GM19035 (cell line): ENCODE measurements at regions not wholly inside any gene's neighbourhood (a gene's known extent, or its start where the extent isn't known, plus 50 kb on each side); places are given as distances from the start of the nearest gene placed in this dataset.
A peak's percentile ranks its signal among the peaks of the same experiment; 100 is the strongest.
"Not testable (repeated sequence)": the region's sequence is repeated elsewhere in the genome, so short reads cannot be mapped to it uniquely, and the experiment has no call there.

Experiments used
- ATAC-seq: cut with Tn5 transposase; IDR thresholded peaks from one replicate; pipeline ENCODE4 v1.9.1; 2021; ENCODE audit not compliant: unreplicated experiment

- no peak for ATAC-seq
Measured at GRCh38 chr4:156419080-156419685, 465.5 kb upstream of the CTSO start.

DNA sequence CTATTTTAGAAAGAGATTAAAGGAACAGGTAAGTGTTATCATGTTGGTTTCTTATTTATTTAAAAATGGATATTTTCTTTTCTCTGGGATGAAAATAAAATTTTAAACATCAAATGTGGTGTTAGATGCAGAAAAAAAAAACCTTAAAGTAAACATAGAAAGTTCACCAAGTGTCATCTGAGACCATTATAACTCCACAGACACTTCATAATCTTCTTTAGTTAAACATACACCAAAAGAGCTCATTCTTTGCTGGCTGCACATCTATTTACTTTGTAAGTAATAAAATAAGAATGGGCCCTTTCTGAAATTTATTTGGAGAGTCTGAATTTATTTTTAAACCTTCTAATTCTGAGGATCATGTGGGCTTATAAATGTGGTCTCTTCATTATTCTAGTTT is 460.7 kb upstream of the CTSO start:
- ATAC-seq, result no peak

DNA sequence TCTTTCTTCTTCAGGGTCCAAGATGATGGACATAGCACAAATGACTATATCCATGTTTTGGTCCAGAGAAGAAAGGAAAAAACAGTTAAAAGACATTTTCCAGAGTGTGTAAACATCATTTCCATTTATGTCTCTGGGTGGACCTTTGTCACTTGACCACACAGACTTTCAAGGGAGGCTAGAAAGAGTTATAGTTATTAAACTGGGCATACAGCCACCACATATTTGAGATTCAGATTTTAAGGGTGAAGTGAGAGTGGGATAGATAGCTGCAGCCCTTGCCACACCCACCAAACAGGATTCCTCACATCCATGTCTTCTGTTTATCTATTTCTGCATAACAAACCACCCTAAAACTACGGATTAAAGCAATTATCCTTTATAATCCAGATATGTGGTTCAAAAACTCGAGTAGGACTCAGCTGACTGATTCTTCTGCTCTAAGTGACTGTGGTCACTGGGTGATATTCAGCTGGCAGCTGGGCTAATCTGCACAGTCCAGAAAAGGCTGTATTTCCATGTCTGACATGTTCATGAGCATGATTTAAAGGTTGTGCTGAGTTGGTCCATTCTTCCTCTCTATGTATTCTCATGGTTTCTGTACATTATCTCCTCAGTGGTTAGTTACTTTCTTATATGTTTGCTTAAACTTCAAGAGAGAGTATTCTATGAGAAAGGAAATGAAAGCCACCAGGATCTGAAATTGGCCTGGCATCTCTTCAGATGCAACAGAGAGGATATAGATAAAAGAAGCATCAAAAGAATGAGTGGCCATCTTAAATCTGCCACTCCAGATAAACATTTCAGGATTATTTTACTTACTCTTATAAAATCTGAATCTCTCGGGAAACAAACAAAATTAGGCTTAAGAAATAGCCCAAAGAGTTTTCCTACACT is 459.8 kb upstream of the CTSO start:
- ATAC-seq, result no peak

- no peak for ATAC-seq
Measured at GRCh38 chr4:156411531-156411930, 457.9 kb upstream of the CTSO start.

DNA sequence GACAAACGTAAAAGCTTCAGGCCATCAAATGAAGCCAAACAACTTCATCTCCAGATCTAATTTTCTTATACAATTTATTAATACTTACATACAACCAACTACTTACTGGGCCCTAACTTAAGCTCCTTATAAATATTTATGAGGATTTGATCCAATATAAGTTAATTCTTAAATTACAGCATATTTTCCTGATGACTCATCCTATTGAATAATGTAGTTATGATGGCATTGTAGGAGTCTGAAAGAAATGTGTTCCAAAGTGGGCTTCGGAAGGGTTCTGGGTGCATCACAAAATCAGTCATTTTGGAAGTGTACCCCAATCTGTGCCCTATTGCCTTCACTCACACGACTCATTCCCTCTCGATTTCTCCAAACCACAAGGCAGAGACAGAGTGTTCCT is 455.1 kb upstream of the CTSO start:
- no peak for ATAC-seq

DNA sequence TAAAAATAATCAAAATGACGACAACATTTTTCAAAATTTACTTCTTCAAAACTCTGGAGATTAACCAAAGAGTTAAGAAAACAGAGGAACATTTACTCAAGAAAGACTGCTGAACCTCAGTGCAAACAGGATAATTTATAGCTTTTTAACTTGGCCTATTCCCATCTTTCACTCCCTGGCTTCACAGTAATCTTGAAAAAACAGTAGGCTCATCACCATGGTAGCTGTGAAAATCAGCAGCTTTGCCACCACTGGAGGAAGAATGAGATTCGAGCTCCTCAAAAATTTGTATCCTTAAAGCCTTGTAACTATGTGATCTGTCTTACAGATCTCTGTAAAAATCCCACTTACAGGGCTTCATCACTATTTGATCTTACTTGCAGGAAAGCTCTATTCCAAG is 447.7 kb upstream of the CTSO start:
- no peak for ATAC-seq

DNA sequence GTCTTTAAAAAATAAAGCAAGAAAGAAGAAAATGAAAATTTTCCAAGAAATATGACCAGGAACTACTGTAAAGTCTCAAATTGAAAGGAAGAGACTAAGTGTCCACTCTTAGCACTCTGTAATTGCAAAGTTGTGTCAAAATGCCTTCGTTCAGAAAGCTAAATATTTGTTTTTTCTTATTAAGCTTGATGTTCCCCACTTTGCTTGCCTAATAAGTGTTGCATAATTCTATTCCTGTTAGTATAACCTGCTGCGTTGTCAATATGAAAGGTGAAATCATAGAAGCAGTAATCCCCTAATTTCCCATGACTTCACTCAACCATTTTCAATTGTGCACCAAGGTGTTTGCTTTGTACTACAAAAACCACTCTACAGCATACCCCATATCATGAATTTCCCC is 442.9 kb upstream of the CTSO start:
- ATAC-seq, result no peak

DNA sequence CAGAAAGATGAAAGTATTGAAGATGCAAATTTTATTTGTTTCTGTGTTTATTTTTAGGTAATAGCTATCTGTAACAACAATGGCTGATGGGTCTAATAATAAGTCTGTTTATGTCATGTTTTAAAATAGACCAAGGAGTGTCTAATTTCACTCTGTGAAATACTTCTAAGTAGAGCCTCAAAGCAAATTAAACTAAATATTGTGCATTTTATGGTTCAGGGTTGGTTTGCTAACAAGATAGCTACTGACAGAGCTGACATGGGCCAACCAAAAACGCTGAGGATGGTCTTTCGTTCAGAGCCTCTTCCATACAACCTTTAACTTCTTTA is 437.6 kb upstream of the CTSO start:
- ATAC-seq, result no peak

- ATAC-seq, result no peak
Measured at GRCh38 chr4:156390599-156391324, 437.1 kb upstream of the CTSO start.

GRCh38 chr4:156388826-156389225 is 435.2 kb upstream of the CTSO start:
- no peak for ATAC-seq

DNA sequence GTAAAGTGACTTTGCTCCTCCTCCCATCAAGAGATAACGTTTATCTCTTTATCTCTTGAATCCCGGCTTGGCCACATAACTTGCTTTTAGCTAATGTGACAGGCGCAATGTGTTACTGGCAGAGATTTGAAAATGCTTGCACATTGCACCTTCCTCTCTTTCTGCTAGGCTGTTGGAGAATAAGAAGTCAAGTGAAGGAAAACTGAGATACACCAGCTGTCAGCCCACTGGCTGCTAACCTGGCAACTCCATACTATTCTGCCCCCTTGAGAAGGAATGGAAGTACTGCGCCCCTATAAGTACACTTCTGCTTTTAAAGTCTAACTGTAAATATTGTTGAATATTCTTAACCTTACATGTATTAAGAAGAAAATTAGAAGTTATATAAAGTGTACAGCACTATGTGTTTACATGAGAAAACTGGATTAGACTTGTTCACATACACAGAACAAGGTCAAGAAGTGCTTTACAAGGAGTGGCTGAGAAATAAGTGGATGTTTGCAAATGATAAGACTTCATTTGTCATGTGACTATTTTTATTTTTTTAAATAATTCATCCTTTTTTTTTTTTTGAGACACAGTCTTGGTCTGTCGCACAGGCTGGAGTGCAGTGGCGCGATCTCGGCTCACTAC is 424.5 kb upstream of the CTSO start:
- ATAC-seq, result peak; percentile 86

GRCh38 chr4:156377036-156377710 is 423.5 kb upstream of the CTSO start:
- no peak for ATAC-seq

- ATAC-seq, result no peak
Measured at GRCh38 chr4:156374894-156375293, 421.2 kb upstream of the CTSO start.

GRCh38 chr4:156374069-156374468 is 420.4 kb upstream of the CTSO start:
- ATAC-seq, result no peak

GRCh38 chr4:156367502-156367901 is 413.8 kb upstream of the CTSO start:
- not testable (repeated sequence) for ATAC-seq

DNA sequence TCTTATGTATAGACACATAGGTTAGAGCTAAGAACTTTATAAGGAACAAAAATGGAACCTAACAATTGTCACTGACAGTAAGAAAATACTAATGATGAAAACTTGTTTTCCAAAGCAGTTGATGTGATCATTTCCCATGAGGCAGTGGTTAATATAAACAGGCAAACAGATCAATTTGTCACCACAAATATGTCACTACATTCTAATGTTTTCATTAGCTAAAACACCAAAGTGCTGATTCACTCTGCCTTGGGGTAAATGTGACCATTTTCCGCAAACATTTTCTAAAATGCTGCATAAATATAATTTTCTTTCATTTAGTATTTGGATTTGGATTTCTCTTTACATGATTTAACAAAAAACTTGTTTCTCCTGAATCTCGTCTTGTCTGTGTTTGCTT is 408.9 kb upstream of the CTSO start:
- ATAC-seq, result no peak

DNA sequence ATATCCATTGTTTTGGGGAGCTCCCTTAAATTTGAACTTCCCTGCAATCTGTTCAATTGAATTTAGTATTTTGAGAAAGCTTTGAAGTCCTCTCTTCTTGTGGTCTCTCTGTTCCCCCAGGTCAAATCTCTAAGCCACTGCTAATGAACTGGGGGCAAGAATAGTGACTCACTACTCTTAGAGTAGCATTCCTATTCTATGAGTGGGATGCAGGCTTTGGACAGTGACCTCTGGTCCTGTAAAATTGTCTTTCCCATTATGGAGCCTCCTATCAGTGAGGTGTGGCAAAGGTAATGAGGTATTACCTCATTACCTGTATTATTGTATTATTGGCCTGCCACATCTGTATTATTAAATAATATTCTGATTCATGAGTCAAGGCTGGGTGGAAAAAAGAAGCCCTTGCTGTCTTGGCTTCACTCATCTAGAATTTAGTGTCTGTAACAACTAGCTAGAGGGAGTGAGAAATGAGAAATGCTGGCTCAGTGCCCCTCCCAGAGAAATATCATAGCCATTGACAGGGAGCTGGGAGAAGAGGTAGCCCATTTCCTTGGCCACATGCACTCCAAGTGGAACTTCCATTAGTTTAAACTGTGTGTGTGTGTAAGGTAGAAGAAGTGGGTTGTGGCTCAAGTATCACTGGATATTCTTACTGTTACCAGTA is 393.9 kb upstream of the CTSO start:
- ATAC-seq, result no peak

DNA sequence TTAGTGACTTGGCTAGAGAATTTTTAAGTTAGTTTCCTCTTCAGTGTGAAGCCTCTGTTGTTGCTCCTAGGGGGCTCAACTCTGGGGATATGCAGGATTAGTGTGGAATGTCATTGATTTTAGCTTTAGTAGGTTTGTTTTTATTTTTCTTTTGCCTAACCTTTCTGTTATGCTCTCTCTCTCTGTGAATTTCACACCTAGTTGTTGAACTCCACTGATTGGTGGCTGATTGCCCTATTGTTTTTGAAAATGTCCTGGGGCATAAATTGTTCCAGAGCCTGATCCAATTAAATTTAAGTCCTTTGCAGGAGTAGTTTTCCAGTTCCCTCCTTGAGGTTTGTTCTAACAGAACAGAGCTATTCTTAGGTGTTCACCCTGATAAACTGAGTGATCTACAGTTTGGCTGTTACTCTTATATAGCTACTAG is 393.3 kb upstream of the CTSO start:
- no peak for ATAC-seq

GRCh38 chr4:156344397-156344796 is 390.7 kb upstream of the CTSO start:
- no peak for ATAC-seq

GRCh38 chr4:156336511-156336910 is 382.8 kb upstream of the CTSO start:
- ATAC-seq, result no peak
